Activated T-cell treated with anti-CD3 and anti-CD28 coated beads, Interleukin-2, amount 50 U/mL, for 48 hours (primary cell): ENCODE measurements at regions not wholly inside any gene's neighbourhood (a gene's known extent, or its start where the extent isn't known, plus 50 kb on each side); places are given as distances from the start of the nearest gene placed in this dataset.

Source experiments
- DNase-seq, 2 experiments: peaks; one replicate each; pipeline ENCODE4 v3.0.0-alpha.2; 2020

DNA sequence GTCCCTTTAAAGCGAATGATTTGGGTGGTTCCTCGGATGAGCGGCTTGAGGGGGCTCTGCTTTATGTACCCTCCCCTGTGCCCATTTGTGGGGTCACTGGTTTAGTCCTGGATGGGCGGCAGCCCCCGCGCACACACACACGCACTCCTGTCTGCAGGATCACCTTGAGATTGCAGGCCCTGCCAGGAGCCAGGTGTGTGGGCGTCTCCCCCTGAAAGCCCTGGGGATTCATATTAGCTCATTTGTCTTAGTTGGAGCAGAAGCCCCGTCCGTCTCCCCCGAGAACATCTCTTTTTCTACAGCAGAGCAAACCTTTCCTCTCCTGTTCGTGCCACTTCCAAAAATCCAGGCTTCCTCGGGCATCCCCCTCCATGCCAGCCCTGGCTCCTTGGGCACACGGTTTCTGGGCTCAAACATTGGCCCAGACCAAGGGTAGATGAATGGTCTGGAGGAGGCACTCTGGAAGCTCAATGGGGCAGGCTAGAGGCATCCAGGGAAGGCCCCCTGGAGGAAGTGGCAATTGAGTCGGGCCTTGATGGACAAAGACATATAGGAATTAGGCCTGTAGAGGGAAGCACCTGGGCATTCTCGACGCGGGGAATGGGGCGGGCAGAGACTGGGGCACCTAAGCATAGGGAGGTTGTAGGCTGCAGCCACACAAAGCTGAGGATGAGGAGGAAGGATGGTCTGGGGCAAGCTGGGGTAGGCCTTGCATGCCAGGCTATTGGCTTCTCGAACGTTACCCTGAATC is 218.5 kb upstream of the GSE1 start:
- DNase-seq, result no peak

DNA sequence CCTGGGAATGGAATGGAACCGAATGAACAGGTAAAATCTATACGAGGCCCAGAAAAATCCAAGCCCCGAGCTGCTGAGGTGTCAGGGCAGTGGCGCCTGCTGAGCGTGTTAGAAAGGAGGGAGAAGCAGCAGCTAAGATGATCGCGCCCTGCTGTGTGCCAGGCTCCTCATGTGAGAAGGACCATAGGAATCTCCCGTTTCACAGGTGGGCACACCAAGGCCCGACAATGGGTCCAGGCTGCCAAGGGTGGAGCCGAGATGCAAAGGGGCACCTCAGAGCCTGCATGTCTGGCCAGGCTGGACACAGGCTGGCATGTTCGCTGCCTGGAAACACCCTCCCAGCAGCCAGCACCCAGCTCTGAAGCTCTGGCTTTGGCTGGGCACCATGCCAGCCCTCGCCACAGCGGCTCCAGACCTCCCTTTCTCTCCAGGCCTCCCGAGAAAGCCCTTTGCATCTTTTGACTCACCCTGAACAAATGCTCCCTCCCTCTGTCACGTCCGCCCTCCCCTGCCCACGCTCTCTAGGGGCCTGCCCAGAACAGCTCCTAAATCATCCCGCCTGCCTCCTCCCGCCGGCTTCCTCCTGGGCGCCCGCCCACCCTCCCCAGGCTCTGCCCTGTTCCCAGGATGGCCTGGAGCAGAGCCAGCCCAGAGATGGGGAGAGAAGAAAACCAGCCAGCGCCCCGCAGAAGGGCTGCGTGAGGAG is 217.8 kb upstream of the GSE1 start:
- no peak for DNase-seq

DNA sequence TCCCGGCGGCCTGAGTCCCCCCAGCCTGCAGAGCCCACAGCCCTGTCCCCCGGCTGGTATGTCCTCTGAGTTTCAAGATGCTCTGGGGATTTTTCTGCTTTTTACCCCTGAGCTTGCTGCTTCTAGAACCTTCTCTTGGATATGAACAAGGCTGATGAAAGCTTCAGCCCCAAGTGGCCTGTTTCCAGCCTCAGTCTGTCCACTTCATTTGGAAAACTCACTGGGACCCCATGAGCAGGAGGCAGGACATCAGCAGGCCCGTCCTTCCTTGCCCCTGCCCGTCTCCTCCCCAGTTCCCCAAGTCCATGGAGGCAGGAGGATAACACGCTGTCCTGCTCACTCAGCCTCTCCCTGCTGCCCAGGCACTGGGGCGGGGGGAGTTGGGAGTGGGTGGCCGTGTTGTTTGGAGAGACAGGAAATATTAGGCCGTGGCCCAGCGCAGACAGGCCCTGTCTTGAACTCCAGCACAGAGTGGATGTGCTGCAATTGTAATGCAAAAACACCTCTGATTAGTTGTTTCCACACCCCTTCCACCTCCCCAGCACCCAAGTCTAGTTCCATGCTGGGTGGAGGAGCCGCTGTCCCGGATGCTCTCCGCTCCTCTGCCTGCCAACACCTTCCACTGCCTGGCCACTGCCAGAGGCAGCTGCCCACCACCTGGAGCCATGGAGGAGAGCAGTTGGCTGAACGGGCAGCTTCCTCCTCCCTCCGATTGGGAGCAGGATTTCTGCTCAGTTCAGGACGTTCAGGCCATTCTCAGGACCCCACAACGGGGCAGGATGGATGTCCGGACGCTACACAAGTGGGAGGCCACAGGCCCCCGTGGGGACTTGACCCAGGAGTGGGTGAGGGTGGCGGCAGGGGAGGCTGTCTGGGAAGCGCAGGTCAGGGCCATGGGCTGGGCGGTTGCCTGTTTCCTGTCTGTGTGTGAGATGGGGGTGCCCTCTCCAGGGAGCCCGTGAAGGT is 216.9 kb upstream of the GSE1 start:
- DNase-seq, result no peak

DNA sequence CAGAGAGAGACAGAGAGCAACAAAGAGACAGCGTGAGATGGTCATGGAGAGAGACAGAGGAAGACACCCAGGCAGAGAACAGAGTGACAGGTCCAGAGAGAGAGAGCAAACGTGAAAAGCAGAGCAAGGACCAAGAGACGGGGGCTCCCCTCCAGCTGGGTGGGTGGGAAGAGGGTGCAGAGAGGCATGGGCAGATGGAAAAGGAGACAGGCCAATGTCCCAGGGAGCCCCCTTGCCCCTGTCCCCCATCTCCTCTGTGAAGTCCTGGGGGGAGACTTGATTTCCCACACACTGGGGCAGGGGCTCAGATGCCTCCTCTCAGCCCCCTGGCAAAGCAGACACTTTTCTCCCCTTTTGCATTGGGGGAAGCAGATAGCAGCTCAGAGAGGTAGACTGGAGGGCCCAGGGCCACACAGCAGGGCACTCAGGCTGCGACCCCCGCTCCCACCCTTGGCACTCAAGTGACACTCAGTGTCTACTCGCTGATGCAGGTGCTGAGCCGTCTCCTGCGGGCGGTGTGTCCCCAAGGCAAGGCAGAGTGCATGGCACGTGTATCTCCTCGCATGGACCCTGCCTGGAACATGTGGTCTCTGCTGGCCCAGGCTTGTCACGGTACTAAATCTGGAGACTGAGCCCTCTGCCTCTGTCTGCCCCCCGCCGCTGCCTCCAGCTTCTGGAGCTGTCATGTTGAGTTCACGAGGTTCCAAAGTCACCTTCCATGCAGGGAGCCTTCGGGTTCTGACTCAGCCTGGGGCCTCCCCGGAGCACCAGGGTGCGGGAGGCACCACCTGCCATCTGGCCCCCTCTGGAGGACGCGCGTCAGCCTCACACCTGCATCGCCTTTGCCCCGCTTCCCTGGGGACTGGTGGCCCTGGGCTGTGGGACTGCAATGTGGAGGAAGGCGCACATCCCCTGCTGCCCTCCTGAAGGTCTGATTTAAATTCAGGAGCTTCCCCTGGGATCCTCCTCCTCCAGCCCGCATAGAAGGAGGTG is 215.9 kb upstream of the GSE1 start:
- peak in 1 of 2 experiments; percentile 24 for DNase-seq

DNA sequence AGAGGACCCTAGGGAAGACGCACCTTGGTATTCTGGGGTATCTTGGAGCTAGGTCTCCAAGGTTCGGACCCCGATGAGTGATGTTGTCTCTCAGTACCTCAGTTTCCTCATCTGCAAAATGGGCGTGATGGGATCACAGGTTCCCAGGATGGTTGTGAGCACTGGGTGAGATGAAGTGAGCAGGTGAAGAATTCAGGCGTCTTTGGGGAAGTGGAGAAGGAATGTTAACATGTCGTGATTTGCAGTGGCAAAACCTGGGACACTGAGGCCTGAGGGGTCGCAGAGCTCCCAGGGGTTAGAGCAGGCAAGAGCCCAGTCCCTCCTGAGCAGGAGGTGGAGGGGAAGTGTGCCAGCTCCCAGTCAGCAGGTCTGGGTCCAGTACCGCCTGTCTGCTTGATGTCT is 215.1 kb upstream of the GSE1 start:
- DNase-seq, result peak in 1 of 2 experiments; percentile 8

DNA sequence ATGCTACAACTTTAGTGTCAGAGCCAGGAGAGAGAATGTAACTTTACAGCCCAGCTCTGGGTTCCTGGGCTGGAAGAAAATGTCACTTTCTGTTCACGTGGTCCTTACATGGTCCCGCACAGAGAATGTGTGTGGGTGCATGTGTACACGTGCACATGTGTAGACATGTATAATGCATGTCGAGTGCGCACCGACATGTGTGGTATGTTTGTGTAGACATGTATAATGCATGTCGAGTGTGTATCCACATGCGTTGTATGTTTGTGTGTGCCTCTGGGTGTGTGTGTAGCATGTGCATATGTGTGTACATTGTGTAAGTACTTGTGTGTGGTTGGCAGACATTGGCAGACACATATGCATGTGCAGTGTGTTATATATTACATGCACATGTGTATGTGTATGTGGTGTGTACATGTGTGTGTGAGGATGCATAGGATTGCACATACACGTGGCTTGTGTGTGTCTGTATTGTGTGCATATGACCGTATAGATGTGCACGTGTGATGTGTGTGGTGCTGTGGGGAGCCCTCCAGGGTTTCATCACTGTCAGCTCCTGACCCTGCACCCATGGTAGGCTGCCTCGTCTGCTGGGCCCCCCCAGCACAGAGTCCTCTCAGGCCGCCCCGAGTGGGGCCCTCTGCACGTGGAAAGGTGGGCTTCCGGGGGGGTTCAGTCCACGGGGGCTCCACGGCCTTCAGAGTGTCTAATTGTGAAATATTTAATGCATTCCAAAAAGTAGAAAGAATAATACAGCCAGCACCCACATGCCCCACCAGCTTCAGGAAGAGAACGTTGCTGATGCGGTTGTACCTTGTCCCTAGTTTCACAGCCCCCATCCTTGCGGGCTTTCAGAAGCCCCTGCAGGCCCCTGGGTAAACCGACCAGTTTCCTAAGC is 214.2 kb upstream of the GSE1 start:
- DNase-seq, result peak in 1 of 2 experiments; percentile 7

DNA sequence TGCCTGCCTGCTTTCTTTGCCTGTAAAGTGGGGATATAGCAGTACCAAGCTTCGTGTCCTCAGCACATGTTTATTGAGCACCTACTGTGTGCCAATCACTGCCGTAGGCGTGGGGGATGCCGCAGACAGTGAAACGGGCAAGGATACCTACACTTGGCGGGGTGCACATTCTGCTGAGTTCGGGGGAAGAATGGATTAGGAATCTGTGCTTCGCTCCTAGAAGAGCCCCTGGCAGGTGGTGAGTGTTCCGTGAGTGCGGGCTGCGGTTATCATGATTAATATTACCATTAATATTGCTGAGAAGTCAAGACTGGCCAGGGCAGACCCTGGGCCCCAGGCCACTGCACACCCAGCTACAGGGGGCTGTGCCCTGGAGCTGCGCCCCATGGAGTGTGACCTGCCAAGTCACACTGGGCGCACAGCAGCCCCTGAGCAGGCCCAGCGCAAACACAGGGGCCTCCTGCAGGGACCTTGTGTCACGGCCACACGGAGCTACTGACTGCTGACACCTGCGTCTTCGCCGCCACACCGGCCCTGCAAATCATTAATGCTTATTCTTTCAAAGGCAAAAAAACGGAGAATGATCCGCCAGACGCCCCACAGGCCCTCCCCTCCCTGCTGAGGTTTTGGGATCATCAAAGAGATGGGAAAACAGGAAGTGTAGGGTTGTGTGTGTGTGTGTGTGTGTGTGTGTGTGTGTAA is 213.4 kb upstream of the GSE1 start:
- peak in 1 of 2 experiments; percentile 11 for DNase-seq

DNA sequence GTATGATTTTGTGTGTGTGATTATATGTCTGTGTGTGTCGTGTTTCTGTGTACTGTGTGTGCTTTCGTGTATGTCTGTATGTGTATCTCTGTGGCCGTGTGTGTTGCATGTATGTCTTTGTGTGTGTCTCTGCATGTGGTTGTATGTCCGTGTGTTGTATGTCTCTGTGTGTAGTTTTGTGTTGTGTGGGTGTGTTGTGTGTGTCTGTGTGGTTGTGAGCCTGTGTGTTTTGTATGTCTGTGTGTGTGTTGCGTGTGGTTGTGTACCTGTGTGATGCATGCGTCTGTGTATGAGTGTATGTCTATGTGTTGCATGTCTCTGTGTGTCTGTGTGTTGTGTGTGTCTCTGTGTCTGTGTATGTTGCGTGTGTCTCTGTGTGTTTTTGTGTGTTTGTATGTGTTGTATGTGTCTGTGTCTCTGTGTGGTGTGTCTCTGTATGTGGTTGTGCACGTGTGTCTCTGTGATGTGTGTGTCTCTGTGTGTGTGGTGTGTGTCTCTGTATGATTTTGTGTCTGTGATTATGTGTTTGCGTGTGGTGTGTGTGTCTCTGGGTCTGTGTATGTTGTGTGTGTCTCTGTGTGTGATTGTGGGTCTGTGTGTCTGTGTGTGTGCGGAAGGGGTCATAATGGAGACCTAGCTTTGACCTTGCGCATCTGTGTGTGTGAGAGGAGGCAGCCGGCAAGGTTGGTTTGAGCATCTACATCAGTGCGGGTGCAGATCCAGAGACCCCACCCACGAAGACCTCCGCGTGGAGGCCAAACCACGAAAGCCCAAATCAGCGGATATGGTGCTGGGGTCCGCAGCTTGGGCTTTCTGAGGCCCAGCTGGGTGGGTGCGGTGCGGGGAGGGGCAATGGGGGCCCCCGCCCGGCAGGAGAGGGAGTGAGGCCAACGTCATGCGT is 212.6 kb upstream of the GSE1 start:
- no peak for DNase-seq

DNA sequence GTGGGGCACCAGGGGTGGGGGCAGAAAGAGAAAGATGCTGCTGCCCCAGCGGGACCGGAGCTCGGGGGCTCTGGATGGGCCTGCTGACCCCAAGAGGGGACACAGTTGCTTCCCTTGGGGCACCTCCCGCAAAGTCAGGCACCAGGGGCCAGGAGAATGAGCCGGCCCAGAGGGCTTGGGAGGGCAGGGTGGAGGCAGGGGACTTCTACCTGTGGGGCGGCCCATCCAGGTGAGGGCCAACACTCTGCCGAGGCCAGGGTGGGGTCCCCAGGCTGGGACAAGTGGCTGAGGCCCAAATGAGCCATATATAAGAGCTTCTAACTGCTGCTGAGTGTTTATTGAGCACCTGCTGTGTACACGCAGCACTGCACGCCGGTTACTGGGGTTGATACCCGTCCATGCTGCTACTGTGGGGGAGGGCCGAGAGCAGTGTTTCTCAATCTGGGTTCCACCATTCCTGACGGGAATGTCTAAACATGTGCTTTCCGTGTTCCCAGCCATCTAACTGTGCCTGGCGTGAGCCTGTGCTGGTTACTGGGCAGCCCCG is 211.7 kb upstream of the GSE1 start:
- peak in 1 of 2 experiments; percentile 2 for DNase-seq

DNA sequence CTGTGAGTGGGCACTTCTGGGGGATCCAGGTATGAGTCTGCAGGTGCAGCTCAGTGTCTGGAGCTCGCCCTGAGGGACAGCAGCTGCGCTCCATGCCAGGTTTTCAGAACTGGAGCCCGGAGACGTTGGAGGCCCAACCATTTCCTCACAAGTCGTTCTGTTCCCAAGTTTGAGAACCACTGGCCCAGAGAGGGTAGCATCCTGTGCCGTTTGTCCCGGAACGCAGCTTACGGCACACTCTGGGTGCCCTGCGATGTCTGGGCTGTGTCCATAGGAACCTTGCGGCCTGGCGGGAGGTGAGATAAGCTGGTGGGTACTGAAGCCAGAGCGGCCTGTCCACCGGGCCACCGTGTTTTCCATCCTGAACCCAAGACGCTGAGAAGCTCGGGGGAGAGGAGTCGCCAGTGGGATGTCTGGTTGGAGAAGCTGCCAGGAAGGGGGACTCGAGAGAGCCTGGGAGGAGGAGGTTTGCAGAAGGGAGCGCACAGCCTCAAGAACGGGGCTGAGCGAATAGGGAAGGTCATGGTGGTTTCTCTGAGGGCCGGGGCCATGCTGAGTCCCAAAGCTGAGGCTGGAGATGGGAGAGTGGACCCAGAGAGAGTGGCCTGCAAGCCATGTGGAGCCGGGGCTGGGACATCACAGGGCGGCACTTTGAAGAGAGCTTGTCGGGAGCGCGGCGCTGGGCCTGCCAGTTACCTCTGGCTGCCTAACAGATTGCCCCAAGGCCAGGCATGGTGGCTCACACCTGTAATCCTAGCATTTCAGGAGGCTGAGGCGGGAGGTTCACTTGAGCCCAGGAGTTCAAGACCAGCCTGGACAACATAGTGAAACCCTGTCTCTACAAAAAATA is 211.0 kb upstream of the GSE1 start:
- DNase-seq, result peak in 1 of 2 experiments; percentile 9

DNA sequence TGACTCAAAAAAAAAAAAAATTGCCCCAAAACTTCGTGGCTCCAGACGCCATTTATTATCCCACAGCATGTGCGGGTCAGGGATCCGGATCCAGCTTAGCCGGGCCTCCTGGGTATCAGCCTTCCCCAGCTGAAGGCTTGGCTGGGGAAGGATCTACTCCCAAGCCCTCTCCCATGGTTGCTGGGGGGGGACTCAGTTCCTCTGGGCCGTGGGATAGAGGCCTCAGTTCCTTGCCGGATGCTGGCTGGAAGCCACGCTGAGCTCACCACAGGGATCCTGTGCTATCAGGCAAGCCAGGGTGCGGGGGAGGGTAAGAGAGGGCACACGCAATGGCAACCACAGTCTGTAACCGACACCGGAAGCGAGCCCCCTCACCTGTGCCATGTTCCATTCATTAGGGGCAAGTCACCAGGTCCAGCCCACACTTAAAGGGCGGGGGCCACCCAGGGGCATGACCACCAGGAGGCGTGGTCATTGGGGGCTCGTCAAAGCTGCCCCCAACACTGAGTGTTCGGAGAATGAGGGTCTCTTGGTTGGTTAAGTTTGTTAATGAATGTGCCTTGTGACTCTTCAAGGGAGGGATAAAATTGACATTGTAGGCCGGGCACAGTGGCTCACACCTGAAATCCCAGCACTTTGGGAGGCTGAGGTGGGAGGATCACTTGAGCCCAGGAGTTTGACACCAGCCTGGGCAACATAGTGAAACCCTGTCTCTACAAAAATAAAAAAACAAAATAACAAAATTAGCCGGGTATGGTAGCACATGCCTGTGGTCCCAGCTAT is 210.0 kb upstream of the GSE1 start:
- peak in 1 of 2 experiments; percentile 22 for DNase-seq

DNA sequence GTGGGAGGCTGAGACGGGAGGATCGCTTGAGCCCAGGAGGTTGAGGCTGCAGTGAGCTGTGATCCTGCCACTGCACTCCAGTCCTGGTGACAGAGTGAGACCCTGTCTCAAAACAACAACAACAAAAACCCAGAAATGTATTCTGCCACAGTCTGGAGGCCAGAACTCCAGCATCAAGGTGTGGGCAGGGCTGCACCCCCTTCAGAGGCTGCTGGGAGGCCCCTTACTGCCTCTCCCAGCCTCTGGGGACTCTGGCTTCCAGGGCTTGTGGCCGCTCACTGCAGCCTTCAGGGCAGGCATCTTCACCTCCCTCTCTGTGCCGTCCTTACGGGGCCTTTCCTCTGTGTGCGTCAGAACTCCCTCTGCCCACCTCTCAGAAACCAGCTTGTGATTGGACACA is 209.4 kb upstream of the GSE1 start:
- DNase-seq, result peak in 1 of 2 experiments; percentile 13

DNA sequence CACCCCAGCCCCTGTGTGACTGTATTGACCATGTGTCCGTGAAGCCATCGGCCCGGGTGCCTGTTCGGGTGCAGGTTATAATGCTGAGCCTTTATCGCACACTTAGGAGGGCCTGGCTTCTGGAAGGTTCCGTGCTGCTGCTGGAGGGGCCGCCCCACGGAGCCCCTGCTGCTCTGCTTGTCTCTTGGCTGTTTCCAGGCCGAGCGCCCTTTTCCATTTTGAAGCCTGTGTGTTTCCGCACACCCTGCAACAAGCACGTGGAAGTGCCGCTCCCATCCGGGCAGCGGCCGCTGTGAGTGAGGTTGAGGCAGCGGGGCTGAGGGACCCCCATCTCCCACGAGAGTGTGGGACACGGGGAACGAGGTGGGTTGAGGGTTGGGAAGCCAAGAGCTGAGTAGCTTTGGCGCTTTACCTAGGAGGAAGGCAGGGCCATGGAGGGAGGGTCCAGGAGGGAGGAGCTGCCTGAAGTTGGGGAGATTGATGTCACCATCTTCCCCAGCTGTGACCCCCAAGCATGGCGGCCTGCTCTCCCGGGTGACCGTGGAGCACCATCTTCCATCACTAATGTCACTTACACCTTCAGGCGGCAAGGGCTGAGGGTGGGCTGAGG is 200.1 kb upstream of the GSE1 start:
- peak in 1 of 2 experiments; percentile 10 for DNase-seq

DNA sequence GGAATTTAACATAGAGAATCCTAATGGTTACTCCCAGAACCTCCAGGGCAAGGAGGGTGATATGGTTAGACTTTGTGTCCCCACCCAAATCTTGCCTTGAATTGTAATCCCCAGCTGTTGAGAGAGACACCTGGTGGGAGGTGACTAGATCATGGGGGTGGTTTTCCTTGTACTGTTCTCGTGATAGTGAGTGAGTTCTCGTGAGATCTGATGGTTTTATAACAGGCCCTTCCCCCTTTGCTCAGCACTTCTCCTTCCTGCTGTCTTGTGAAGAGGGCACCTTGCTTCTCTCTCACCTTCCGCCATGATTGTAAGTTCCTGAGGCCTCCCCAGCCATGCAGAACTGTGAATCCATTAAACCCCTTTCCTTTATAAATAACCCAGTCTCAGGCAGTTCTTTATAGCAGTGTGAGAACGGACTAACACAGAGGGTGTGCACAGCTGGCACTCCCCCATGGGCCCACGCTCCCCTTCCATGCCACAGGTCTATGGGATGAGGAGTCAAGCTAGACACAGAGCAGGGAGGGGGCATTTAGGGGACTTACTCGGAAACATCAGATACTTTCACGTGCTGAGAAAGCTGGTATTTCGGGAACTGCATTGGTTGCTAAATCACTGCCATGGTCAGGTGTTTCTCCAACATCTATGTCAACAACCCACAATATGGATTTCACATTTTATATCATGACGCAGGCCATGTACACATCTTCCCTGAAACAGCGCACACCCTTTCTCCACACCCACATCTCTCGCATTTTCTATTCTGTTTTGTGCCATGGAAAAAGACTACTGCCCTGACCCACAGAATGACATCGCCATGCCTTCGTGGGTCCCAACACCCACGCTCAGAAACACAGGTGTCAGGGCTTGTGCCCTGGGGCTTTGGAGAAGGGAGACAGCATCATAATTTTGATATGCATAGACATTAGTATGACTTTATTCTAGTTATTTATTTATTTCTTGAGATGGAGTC is 199.1 kb upstream of the GSE1 start:
- DNase-seq, result peak in 1 of 2 experiments; percentile 25
